GM12878 (cell line): ENCODE measurements at regions not wholly inside any gene's neighbourhood (a gene's known extent, or its start where the extent isn't known, plus 50 kb on each side); places are given as distances from the start of the nearest gene placed in this dataset.

Experiments used
- ATAC-seq: fragments of 200-7000 bp; cut with Tn5 transposase; 3 replicates; pipeline ENCODE4 v1.9.1; 2020; ENCODE audit warnings: mild to moderate bottlenecking, moderate library complexity
- BruUV-seq: library from RNA; stranded (reverse); fragments of 400-500 nt; replicated peaks from 2 replicates; lab custom pipeline; 2021; lab: Mats Ljungman, UMichigan
- CTCF ChIA-PET: fragments of 300-600 bp; sonication (Branson Sonifier 250); formaldehyde crosslinking; extraction: SDS; loops from one replicate; lab custom pipeline; 2021; ENCODE audit warnings: inconsistent platforms; lab: Yijun Ruan, JAX
- POLR2A ChIA-PET: fragments of 350-600 bp; formaldehyde crosslinking; extraction: SDS; loops from one replicate; lab custom pipeline; 2021; ENCODE audit warnings: inconsistent platforms; lab: Charles Lee
- RAD21 ChIA-PET: fragments of 300-600 bp; sonication (Branson Sonifier 250); formaldehyde crosslinking; loops from one replicate; lab custom pipeline; 2023; ENCODE audit warnings: antibody characterized with exemption; ENCODE audit not compliant: unreplicated experiment; lab: Charles Lee
- SMC1A ChIA-PET: fragments of 300-600 bp; sonication (Branson Sonifier 250); formaldehyde crosslinking; loops from one replicate; lab custom pipeline; 2023; ENCODE audit not compliant: unreplicated experiment, uncharacterized antibody; lab: Charles Lee
- DNase-seq: peaks from one replicate; pipeline ENCODE4 v3.0.0-alpha.2; 2011; ENCODE audit warnings: low read depth, low spot score
- FAIRE-seq: peaks from 3 replicates; lab custom pipeline; 2011; peaks lifted over from hg19 to GRCh38; lab: Jason Lieb, UNC
- H2AFZ ChIP-seq: 2 replicates; pipeline ENCODE4 v1.6.0; 2011; ENCODE audit warnings: low read depth, low read length, control low read depth; ENCODE audit not compliant: control insufficient read depth
- H3K27ac ChIP-seq: 2 replicates; pipeline ENCODE4 v1.5.1; 2011; ENCODE audit warnings: control low read depth; ENCODE audit not compliant: control insufficient read depth, insufficient read depth
- H3K27me3 ChIP-seq, 2 experiments: replicated peaks in 1 of 2; 2 replicates each; pipeline versions ENCODE4 v1.6.0 to v1.6.1; 2011; ENCODE audit warnings: low read length in 1 of 2; ENCODE audit not compliant: control insufficient read depth in 2 of 2, insufficient read depth in 2 of 2
- H3K36me3 ChIP-seq, 2 experiments: 2 replicates each; pipeline ENCODE4 v1.5.1; 2011; ENCODE audit warnings: low read length in 1 of 2; ENCODE audit not compliant: control insufficient read depth in 2 of 2, insufficient read depth in 2 of 2
- H3K4me1 ChIP-seq: 2 replicates; pipeline ENCODE4 v1.6.1; 2011; ENCODE audit warnings: mild to moderate bottlenecking, low read length, moderate library complexity, mixed read lengths; ENCODE audit not compliant: control insufficient read depth, insufficient read depth
- H3K4me2 ChIP-seq: 2 replicates; pipeline ENCODE4 v1.6.0; 2011; ENCODE audit warnings: control low read depth; ENCODE audit not compliant: control insufficient read depth, insufficient read depth
- H3K4me3 ChIP-seq: fragments of 200-600 bp; sonication (generic); 2 replicates; pipeline ENCODE4 v1.5.1; 2016
- H3K79me2 ChIP-seq: 2 replicates; pipeline ENCODE4 v1.6.0; 2011; ENCODE audit warnings: low read length; ENCODE audit not compliant: control insufficient read depth, insufficient read depth
- H3K9ac ChIP-seq: 2 replicates; pipeline ENCODE4 v1.8.0; 2011; ENCODE audit warnings: low read length, control low read depth, mixed read lengths; ENCODE audit not compliant: control insufficient read depth, insufficient read depth
- H3K9me3 ChIP-seq: replicated peaks from 3 replicates; pipeline ENCODE4 v1.5.1; 2011; ENCODE audit warnings: mild to moderate bottlenecking, low read length; ENCODE audit not compliant: control insufficient read depth, insufficient read depth
- H4K20me1 ChIP-seq: 2 replicates; pipeline ENCODE4 v1.6.0; 2011; ENCODE audit not compliant: control insufficient read depth, insufficient read depth
- BHLHE40 ChIP-seq, 2 experiments: fragments of 450-650 bp in 1 of 2; IDR thresholded peaks; 2 replicates each; pipeline ENCODE4 v1.6.1; 2011 to 2017; ENCODE audit warnings: low read depth in 2 of 2, borderline replicate concordance in 1 of 2, improper control_type of control experiment in 1 of 2, low read length in 1 of 2, mild to moderate bottlenecking in 1 of 2
- GABPA ChIP-seq: IDR thresholded peaks from 2 replicates; pipeline ENCODE4 v1.6.1; 2014; ENCODE audit warnings: antibody characterized with exemption, low read depth, mild to moderate bottlenecking, inconsistent platforms
- PML ChIP-seq: IDR thresholded peaks from 2 replicates; pipeline ENCODE4 v1.6.1; 2012; ENCODE audit warnings: low read length, inconsistent platforms
- POLR2AphosphoS2 ChIP-seq: IDR thresholded peaks from 2 replicates; pipeline ENCODE4 v1.6.1; 2011; ENCODE audit warnings: low read depth, mild to moderate bottlenecking, low read length, improper control_type of control experiment, moderate library complexity
- RAD21 ChIP-seq: IDR thresholded peaks from 2 replicates; pipeline ENCODE4 v1.6.1; 2011; ENCODE audit warnings: mild to moderate bottlenecking, low read depth, low read length, moderate library complexity; ENCODE audit not compliant: insufficient read depth
- SMC3 ChIP-seq: IDR thresholded peaks from 2 replicates; pipeline ENCODE4 v1.6.1; 2011; ENCODE audit warnings: low read length, improper control_type of control experiment, borderline replicate concordance
- YY1 ChIP-seq: IDR thresholded peaks from 2 replicates; pipeline ENCODE4 v1.6.1; 2011; ENCODE audit warnings: low read depth, mild to moderate bottlenecking, low read length
- ZNF274 ChIP-seq: IDR thresholded peaks from one replicate; pipeline ENCODE4 v1.8.0; 2011; ENCODE audit not compliant: insufficient read length, insufficient read depth
- ZNF384 ChIP-seq: IDR thresholded peaks from 2 replicates; pipeline ENCODE4 v1.6.1; 2012; ENCODE audit warnings: low read depth, mild to moderate bottlenecking, low read length, improper control_type of control experiment, borderline replicate concordance
- ZNF622 ChIP-seq: fragments of 450-650 bp; IDR thresholded peaks from 2 replicates; pipeline ENCODE4 v1.6.1; 2017; ENCODE audit warnings: mild to moderate bottlenecking, inconsistent platforms
- ZZZ3 ChIP-seq: IDR thresholded peaks from 2 replicates; pipeline ENCODE4 v1.6.1; 2011; ENCODE audit warnings: low read depth; ENCODE audit not compliant: control insufficient read depth, insufficient read length
- WGBS: methylation state at CpG from one replicate; pipeline ENCODE4 v1.1.6; 2016; ENCODE audit warnings: low lambda C conversion rate; ENCODE audit not compliant: insufficient replicate concordance, insufficient coverage; ENCODE audit errors: missing lambda C conversion rate; 5-methylcytosine and 5-hydroxymethylcytosine counted together
- in situ Hi-C: fragments of 300-500 bp; cut with MboI; formaldehyde crosslinking; loops from 9 replicates; pipeline ENCODE4 v1.14.3; 2018; ENCODE audit warnings: mixed read lengths
- intact Hi-C: fragments of 100-400 bp; cut with micrococcal nuclease; formaldehyde crosslinking; loops from one replicate; pipeline ENCODE4 v1.14.2; 2022; ENCODE audit not compliant: unreplicated experiment
- TF ChIP-seq, protein P1 (sequence below): fragments of 450-650 bp; IDR thresholded peaks from 2 replicates; pipeline ENCODE4 v1.6.1; 2016; ENCODE audit warnings: mild to moderate bottlenecking, moderate library complexity, borderline replicate concordance
- TF ChIP-seq, protein P2 (sequence below): IDR thresholded peaks from 2 replicates; pipeline ENCODE4 v1.6.1; 2011; ENCODE audit warnings: borderline replicate concordance, low read depth, mild to moderate bottlenecking, moderate library complexity, mixed read lengths, low read length; ENCODE audit not compliant: insufficient read depth; ENCODE audit errors: extremely low read length
- TF ChIP-seq, protein P3 (sequence below), 3 experiments: IDR thresholded peaks in 2 of 3; conservative IDR thresholded peaks in 1 of 3; 2 replicates each; pipeline ENCODE4 v1.5.1; 2011; ENCODE audit warnings: low read depth in 3 of 3, low read length in 3 of 3, mild to moderate bottlenecking in 3 of 3, control low read depth in 2 of 3, moderate library complexity in 2 of 3, inconsistent platforms in 1 of 3, mixed read lengths in 1 of 3; ENCODE audit not compliant: control insufficient read depth in 2 of 3, insufficient read depth in 1 of 3; ENCODE audit errors: extremely low read depth in 1 of 3
- TF ChIP-seq, protein P4 (sequence below): IDR thresholded peaks from 2 replicates; pipeline ENCODE4 v1.6.1; 2011; ENCODE audit warnings: borderline replicate concordance, low read depth, mild to moderate bottlenecking, moderate library complexity, low read length; ENCODE audit not compliant: insufficient read depth, poor library complexity, severe bottlenecking

DNA sequence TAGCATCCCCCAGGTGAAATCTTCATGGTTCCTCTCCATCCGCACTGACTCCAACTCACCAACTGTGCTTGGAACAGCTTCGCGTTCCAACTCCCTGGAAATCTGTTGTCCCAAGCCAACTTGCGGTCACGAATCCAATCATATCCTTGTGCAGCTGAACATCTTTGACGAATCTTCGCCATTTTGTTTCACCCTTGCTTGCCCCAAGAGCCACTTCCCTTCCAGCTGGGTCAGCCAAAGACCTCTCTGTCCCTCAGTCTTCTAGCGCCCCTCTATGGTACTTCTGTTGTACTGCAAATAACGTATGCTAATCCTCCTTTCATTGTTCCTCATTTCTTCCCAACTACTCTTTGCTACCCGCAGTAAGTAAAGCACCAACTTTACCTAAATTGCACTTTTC lies 61.0 kb upstream of the TARS1 start:
- TF ChIP-seq, protein P1, sequence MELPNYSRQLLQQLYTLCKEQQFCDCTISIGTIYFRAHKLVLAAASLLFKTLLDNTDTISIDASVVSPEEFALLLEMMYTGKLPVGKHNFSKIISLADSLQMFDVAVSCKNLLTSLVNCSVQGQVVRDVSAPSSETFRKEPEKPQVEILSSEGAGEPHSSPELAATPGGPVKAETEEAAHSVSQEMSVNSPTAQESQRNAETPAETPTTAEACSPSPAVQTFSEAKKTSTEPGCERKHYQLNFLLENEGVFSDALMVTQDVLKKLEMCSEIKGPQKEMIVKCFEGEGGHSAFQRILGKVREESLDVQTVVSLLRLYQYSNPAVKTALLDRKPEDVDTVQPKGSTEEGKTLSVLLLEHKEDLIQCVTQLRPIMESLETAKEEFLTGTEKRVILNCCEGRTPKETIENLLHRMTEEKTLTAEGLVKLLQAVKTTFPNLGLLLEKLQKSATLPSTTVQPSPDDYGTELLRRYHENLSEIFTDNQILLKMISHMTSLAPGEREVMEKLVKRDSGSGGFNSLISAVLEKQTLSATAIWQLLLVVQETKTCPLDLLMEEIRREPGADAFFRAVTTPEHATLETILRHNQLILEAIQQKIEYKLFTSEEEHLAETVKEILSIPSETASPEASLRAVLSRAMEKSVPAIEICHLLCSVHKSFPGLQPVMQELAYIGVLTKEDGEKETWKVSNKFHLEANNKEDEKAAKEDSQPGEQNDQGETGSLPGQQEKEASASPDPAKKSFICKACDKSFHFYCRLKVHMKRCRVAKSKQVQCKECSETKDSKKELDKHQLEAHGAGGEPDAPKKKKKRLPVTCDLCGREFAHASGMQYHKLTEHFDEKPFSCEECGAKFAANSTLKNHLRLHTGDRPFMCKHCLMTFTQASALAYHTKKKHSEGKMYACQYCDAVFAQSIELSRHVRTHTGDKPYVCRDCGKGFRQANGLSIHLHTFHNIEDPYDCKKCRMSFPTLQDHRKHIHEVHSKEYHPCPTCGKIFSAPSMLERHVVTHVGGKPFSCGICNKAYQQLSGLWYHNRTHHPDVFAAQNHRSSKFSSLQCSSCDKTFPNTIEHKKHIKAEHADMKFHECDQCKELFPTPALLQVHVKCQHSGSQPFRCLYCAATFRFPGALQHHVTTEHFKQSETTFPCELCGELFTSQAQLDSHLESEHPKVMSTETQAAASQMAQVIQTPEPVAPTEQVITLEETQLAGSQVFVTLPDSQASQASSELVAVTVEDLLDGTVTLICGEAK: no peak
- no peak for TF ChIP-seq GABPA
- TF ChIP-seq POLR2AphosphoS2: no peak
- TF ChIP-seq, protein P2, sequence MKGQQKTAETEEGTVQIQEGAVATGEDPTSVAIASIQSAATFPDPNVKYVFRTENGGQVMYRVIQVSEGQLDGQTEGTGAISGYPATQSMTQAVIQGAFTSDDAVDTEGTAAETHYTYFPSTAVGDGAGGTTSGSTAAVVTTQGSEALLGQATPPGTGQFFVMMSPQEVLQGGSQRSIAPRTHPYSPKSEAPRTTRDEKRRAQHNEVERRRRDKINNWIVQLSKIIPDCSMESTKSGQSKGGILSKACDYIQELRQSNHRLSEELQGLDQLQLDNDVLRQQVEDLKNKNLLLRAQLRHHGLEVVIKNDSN: no peak
- TF ChIP-seq YY1: peak; percentile 54; the same call in 1 of the 2 replicates
- TF ChIP-seq, protein P3, sequence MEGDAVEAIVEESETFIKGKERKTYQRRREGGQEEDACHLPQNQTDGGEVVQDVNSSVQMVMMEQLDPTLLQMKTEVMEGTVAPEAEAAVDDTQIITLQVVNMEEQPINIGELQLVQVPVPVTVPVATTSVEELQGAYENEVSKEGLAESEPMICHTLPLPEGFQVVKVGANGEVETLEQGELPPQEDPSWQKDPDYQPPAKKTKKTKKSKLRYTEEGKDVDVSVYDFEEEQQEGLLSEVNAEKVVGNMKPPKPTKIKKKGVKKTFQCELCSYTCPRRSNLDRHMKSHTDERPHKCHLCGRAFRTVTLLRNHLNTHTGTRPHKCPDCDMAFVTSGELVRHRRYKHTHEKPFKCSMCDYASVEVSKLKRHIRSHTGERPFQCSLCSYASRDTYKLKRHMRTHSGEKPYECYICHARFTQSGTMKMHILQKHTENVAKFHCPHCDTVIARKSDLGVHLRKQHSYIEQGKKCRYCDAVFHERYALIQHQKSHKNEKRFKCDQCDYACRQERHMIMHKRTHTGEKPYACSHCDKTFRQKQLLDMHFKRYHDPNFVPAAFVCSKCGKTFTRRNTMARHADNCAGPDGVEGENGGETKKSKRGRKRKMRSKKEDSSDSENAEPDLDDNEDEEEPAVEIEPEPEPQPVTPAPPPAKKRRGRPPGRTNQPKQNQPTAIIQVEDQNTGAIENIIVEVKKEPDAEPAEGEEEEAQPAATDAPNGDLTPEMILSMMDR (IDR thresholded peaks at IDR 0.05 in 2 of 3, conservative IDR thresholded peaks at IDR 0.05 in 1 of 3; ENCODE audit: control insufficient read depth in 2 of 3, extremely low read depth in 1 of 3, insufficient read depth in 1 of 3, low read depth in 3 of 3, low read length in 3 of 3): peak; percentile 34 to 54 (median 36); a peak in 5 of 6 replicates
- TF ChIP-seq, protein P4, sequence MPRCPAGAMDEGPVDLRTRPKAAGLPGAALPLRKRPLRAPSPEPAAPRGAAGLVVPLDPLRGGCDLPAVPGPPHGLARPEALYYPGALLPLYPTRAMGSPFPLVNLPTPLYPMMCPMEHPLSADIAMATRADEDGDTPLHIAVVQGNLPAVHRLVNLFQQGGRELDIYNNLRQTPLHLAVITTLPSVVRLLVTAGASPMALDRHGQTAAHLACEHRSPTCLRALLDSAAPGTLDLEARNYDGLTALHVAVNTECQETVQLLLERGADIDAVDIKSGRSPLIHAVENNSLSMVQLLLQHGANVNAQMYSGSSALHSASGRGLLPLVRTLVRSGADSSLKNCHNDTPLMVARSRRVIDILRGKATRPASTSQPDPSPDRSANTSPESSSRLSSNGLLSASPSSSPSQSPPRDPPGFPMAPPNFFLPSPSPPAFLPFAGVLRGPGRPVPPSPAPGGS: no peak
- TF ChIP-seq ZZZ3: no peak
- peak; percentile 32; the same call in 1 of the 2 replicates for TF ChIP-seq SMC3
- no peak for TF ChIP-seq ZNF622
- TF ChIP-seq RAD21: peak; percentile 72
- no peak for TF ChIP-seq ZNF384
- TF ChIP-seq ZNF274: no peak
- TF ChIP-seq PML: no peak
- no peak for TF ChIP-seq BHLHE40 (IDR thresholded peaks at IDR 0.05; ENCODE audit: borderline replicate concordance in 1 of 2, low read depth in 2 of 2, low read length in 1 of 2)
- no peak overlapping the region for H3K4me3 ChIP-seq
- no peaks in the 10 kb centered on the region for H3K4me1 ChIP-seq
- no peaks in the 10 kb centered on the region for H3K79me2 ChIP-seq
- H3K9ac ChIP-seq: no peak overlapping the region
- H3K27me3 ChIP-seq: no peaks in the 10 kb centered on the region
- no peaks in the 10 kb centered on the region for H3K9me3 ChIP-seq
- H3K27ac ChIP-seq: no peak overlapping the region
- 69% methylated on average over 10 of the region's 10 CpGs for WGBS
- ATAC-seq: peak; percentile 27; the same call in 1 of the 3 replicates
- ChIA-PET SMC1A (no interaction called here), CTCF (interaction anchor here (1.4 kb wide), 1 partner anchor 671 kb away, joined by 3 read pairs; no protein-coding TSS in a partner anchor), RAD21 (no interaction called here), POLR2A (no interaction called here)
- FAIRE-seq: no peak
- no peak overlapping the region for H3K4me2 ChIP-seq
- no peaks in the 10 kb centered on the region for H3K36me3 ChIP-seq
- no peak for DNase-seq
- H4K20me1 ChIP-seq: no peaks in the 10 kb centered on the region
- H2AFZ ChIP-seq: no peak overlapping the region
- intact Hi-C loops: no loop called here
- BruUV-seq: no TSS peak
- in situ Hi-C loops: no loop called here
